ENCODE measurements at regions not wholly inside any gene's neighbourhood (a gene's known extent, or its start where the extent isn't known, plus 50 kb on each side); places are given as distances from the start of the nearest gene placed in this dataset.

GRCh38 chr2:238785528-238785860, 62.4 kb upstream of the TWIST2 start:
- Histone ChIP-seq H3K27ac (replicated peaks) (no peak overlapping the region), H3K4me3 (replicated peaks; ENCODE audit: insufficient read depth, low read length) (no peak overlapping the region), H3K27me3 (ENCODE audit: insufficient read depth, poor library complexity, severe bottlenecking) (peaks cover 4% of the 10 kb centered on the region)
- no peak for TF ChIP-seq GABPA (IDR thresholded peaks at IDR 0.05; ENCODE audit: low read depth)
- no peak for TF ChIP-seq CTCF (IDR thresholded peaks at IDR 0.05; ENCODE audit: insufficient read depth, low read length)
- TF ChIP-seq POLR2AphosphoS5 (IDR thresholded peaks at IDR 0.05; ENCODE audit: low read depth) = no peak
- DNase-seq (ENCODE audit: low read depth in 1 of 2, low spot score in 1 of 2) = no peak

- TF ChIP-seq CTCF (IDR thresholded peaks at IDR 0.05; ENCODE audit: insufficient read depth, low read length) (no peak), SPI1 (IDR thresholded peaks at IDR 0.05; ENCODE audit: borderline replicate concordance, low read depth) (no peak), GABPA (IDR thresholded peaks at IDR 0.05; ENCODE audit: low read depth) (no peak), POLR2AphosphoS5 (IDR thresholded peaks at IDR 0.05; ENCODE audit: low read depth) (no peak), REST (IDR thresholded peaks at IDR 0.05; ENCODE audit: insufficient replicate concordance, low read depth) (no peak)
- Histone ChIP-seq H3K27me3 (ENCODE audit: insufficient read depth, poor library complexity, severe bottlenecking) (peaks cover 4% of the 10 kb centered on the region), H3K4me3 (replicated peaks; ENCODE audit: insufficient read depth, low read length) (no peak overlapping the region), H3K27ac (replicated peaks) (no peak overlapping the region)
- DNase-seq (ENCODE audit: low read depth in 1 of 2, low spot score in 1 of 2) = no peak
Observed at GRCh38 chr2:238786379-238786778, 61.5 kb upstream of the TWIST2 start.

GRCh38 chr2:238786792-238787490, 60.9 kb upstream of the TWIST2 start:
- TF ChIP-seq SPI1 (IDR thresholded peaks at IDR 0.05; ENCODE audit: borderline replicate concordance, low read depth) = no peak
- no peak for TF ChIP-seq POLR2AphosphoS5 (IDR thresholded peaks at IDR 0.05; ENCODE audit: low read depth)
- TF ChIP-seq CTCF (IDR thresholded peaks at IDR 0.05; ENCODE audit: insufficient read depth, low read length) = no peak
- no peak for TF ChIP-seq GABPA (IDR thresholded peaks at IDR 0.05; ENCODE audit: low read depth)
- TF ChIP-seq REST (IDR thresholded peaks at IDR 0.05; ENCODE audit: insufficient replicate concordance, low read depth) = no peak
- Histone ChIP-seq H3K27me3 (ENCODE audit: insufficient read depth, poor library complexity, severe bottlenecking) (peaks cover 4% of the 10 kb centered on the region), H3K4me3 (replicated peaks; ENCODE audit: insufficient read depth, low read length) (no peak overlapping the region), H3K27ac (replicated peaks) (no peak overlapping the region)
- DNase-seq (ENCODE audit: low read depth in 1 of 2, low spot score in 1 of 2) = no peak

- no peak for DNase-seq (ENCODE audit: low read depth in 1 of 2, low spot score in 1 of 2)
- Histone ChIP-seq H3K27me3 (ENCODE audit: insufficient read depth, poor library complexity, severe bottlenecking) (peaks cover 4% of the 10 kb centered on the region), H3K27ac (replicated peaks) (no peak overlapping the region), H3K4me3 (replicated peaks; ENCODE audit: insufficient read depth, low read length) (no peak overlapping the region)
- TF ChIP-seq SPI1 (IDR thresholded peaks at IDR 0.05; ENCODE audit: borderline replicate concordance, low read depth) (no peak), POLR2AphosphoS5 (IDR thresholded peaks at IDR 0.05; ENCODE audit: low read depth) (no peak), GABPA (IDR thresholded peaks at IDR 0.05; ENCODE audit: low read depth) (no peak), CTCF (IDR thresholded peaks at IDR 0.05; ENCODE audit: insufficient read depth, low read length) (no peak), REST (IDR thresholded peaks at IDR 0.05; ENCODE audit: insufficient replicate concordance, low read depth) (no peak)
Observed at GRCh38 chr2:238787501-238787900, 60.4 kb upstream of the TWIST2 start.

All from HL-60 (cell line).